Loucy (cell line): ENCODE measurements at regions not wholly inside any gene's neighbourhood (a gene's known extent, or its start where the extent isn't known, plus 50 kb on each side); places are given as distances from the start of the nearest gene placed in this dataset.

ENCODE experiments used
- H2AFZ ChIP-seq: fragments of 200-600 bp; sonication (generic); 2 replicates; pipeline ENCODE4 v1.6.0; 2016; ENCODE audit warnings: antibody characterized with exemption, mild to moderate bottlenecking, low read length, moderate library complexity
- H3F3A ChIP-seq: fragments of 200-600 bp; 2 replicates; pipeline ENCODE4 v1.6.0; 2016; ENCODE audit warnings: antibody characterized with exemption, low read depth, mild to moderate bottlenecking
- H3K27me3 ChIP-seq: fragments of 200-600 bp; sonication (generic); 2 replicates; pipeline ENCODE4 v1.6.1; 2014; ENCODE audit warnings: low read length, mild to moderate bottlenecking; ENCODE audit not compliant: insufficient read depth, poor library complexity, severe bottlenecking
- H3K36me3 ChIP-seq: fragments of 200-600 bp; sonication (generic); 2 replicates; pipeline ENCODE4 v1.6.1; 2016; ENCODE audit warnings: low read length; ENCODE audit not compliant: insufficient read depth
- H3K4me1 ChIP-seq: fragments of 200-600 bp; sonication (generic); 2 replicates; pipeline ENCODE4 v1.5.1; 2014; ENCODE audit warnings: low read length, mild to moderate bottlenecking; ENCODE audit not compliant: insufficient read depth, poor library complexity, severe bottlenecking
- H3K4me2 ChIP-seq: fragments of 200-600 bp; sonication (generic); 2 replicates; pipeline ENCODE4 v1.6.0; 2014; ENCODE audit warnings: antibody characterized with exemption, low read length, low read depth, mild to moderate bottlenecking; ENCODE audit not compliant: poor library complexity, severe bottlenecking
- H3K4me3 ChIP-seq: fragments of 200-600 bp; sonication (generic); 2 replicates; pipeline ENCODE4 v1.5.1; 2014; ENCODE audit warnings: low read length, mild to moderate bottlenecking, mixed read lengths; ENCODE audit not compliant: poor library complexity, severe bottlenecking
- H3K79me2 ChIP-seq: fragments of 200-600 bp; sonication (generic); 2 replicates; pipeline ENCODE4 v1.6.1; 2014; ENCODE audit warnings: low read length; ENCODE audit not compliant: insufficient read depth
- H3K9ac ChIP-seq: fragments of 200-600 bp; sonication (generic); 2 replicates; pipeline ENCODE4 v1.6.0; 2014; ENCODE audit warnings: mild to moderate bottlenecking, low read depth, low read length, moderate library complexity; ENCODE audit not compliant: poor library complexity, severe bottlenecking
- H3K9me2 ChIP-seq: fragments of 200-600 bp; sonication (generic); replicated peaks from 2 replicates; pipeline ENCODE4 v1.6.1; 2016; ENCODE audit warnings: low read depth, low read length, mixed read lengths
- H3K9me3 ChIP-seq: fragments of 200-600 bp; sonication (generic); 2 replicates; pipeline ENCODE4 v1.6.1; 2014; ENCODE audit warnings: mild to moderate bottlenecking, antibody characterized with exemption, low read length, low read depth; ENCODE audit not compliant: insufficient read depth
- H4K20me1 ChIP-seq: fragments of 200-600 bp; sonication (generic); 2 replicates; pipeline ENCODE4 v1.6.0; 2014; ENCODE audit warnings: antibody characterized with exemption, low read length, mild to moderate bottlenecking; ENCODE audit not compliant: insufficient read depth, poor library complexity, severe bottlenecking
- EZH2phosphoT487 ChIP-seq: fragments of 200-600 bp; IDR thresholded peaks from 2 replicates; pipeline ENCODE4 v1.6.1; 2018; ENCODE audit warnings: antibody characterized with exemption, mild to moderate bottlenecking, moderate library complexity, borderline replicate concordance
- TF ChIP-seq, protein P1 (sequence below): fragments of 200-600 bp; sonication (generic); conservative IDR thresholded peaks from 2 replicates; pipeline ENCODE4 v1.5.1; 2014; ENCODE audit warnings: mild to moderate bottlenecking, antibody characterized with exemption, low read length

GRCh38 chr13:97654236-97654635 lies 220.3 kb downstream of the RAP2A start:
- Histone ChIP-seq H3K79me2 (no peaks in the 10 kb centered on the region), H3K4me2 (no peak overlapping the region)
- TF ChIP-seq, protein P1, sequence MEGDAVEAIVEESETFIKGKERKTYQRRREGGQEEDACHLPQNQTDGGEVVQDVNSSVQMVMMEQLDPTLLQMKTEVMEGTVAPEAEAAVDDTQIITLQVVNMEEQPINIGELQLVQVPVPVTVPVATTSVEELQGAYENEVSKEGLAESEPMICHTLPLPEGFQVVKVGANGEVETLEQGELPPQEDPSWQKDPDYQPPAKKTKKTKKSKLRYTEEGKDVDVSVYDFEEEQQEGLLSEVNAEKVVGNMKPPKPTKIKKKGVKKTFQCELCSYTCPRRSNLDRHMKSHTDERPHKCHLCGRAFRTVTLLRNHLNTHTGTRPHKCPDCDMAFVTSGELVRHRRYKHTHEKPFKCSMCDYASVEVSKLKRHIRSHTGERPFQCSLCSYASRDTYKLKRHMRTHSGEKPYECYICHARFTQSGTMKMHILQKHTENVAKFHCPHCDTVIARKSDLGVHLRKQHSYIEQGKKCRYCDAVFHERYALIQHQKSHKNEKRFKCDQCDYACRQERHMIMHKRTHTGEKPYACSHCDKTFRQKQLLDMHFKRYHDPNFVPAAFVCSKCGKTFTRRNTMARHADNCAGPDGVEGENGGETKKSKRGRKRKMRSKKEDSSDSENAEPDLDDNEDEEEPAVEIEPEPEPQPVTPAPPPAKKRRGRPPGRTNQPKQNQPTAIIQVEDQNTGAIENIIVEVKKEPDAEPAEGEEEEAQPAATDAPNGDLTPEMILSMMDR = no peak
- no peak for TF ChIP-seq EZH2phosphoT487

DNA sequence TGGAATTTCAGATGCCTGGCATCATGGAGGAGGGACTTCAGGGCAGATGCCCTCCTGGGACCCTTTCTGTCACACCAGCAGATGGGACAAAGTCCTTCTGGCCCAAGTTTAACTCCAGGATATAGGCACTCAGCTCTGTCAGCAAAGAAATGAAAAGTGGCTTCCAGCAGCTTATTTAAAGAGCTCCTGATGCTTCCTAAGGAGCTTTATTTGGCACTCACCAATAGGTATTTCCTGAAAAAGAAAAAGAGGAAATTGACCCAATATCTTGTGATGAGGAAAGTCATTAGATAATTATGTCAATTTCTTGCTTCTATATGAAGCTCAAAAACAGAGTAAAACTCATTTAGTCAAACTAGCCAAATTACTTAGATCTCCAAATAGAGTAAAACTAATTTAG lies 224.6 kb downstream of the RAP2A start:
- Histone ChIP-seq H3K9me2 (no peaks in the 10 kb centered on the region), H3K36me3 (no peaks in the 10 kb centered on the region), H3F3A (no peaks in the 10 kb centered on the region), H3K79me2 (no peaks in the 10 kb centered on the region), H4K20me1 (no peaks in the 10 kb centered on the region), H2AFZ (no peak overlapping the region), H3K4me1 (no peaks in the 10 kb centered on the region), H3K27me3 (no peaks in the 10 kb centered on the region), H3K9me3 (no peaks in the 10 kb centered on the region), H3K4me2 (no peak overlapping the region), H3K9ac (no peak overlapping the region), H3K4me3 (no peak overlapping the region)
- TF ChIP-seq EZH2phosphoT487 = no peak
- TF ChIP-seq, protein P1 = no peak

More at GRCh38 chr13:97654236-97654635, 220.3 kb downstream of the RAP2A start:
- Histone ChIP-seq H3K4me1 (no peaks in the 10 kb centered on the region), H3K36me3 (no peaks in the 10 kb centered on the region), H3F3A (no peaks in the 10 kb centered on the region), H3K27me3 (no peaks in the 10 kb centered on the region), H3K9me3 (no peaks in the 10 kb centered on the region), H3K9ac (no peak overlapping the region), H3K4me3 (no peak overlapping the region), H3K9me2 (no peaks in the 10 kb centered on the region), H4K20me1 (no peaks in the 10 kb centered on the region), H2AFZ (no peak overlapping the region)

DNA sequence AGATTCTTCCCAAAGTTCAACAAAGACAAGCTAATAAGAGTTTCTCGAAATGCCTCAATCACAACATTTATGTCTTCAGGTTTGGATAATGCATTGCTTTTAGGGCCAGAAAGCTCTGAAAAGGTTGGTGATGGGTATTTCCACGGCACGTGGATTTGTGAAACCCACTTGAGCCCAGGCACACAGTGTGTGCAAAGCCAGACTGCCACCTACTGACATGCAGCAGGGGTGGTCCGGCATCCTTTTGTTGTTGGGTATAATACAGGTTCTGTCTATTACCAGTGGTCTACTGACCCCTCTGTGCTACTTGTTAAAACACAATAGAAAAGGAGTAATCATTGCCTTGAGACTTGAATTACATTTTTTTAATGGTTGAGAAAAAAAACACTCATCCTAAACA lies 225.6 kb downstream of the RAP2A start:
- Histone ChIP-seq H3K9me2 (no peaks in the 10 kb centered on the region), H3F3A (no peaks in the 10 kb centered on the region), H3K4me1 (no peaks in the 10 kb centered on the region), H3K79me2 (no peaks in the 10 kb centered on the region), H3K36me3 (no peaks in the 10 kb centered on the region), H4K20me1 (no peaks in the 10 kb centered on the region), H3K9ac (no peak overlapping the region), H3K4me3 (no peak overlapping the region), H3K9me3 (no peaks in the 10 kb centered on the region), H2AFZ (no peak overlapping the region), H3K4me2 (no peak overlapping the region), H3K27me3 (no peaks in the 10 kb centered on the region)
- TF ChIP-seq, protein P1 = peak; percentile 33
- TF ChIP-seq EZH2phosphoT487 = no peak
